BLaER1 (cell line): ENCODE measurements at regions not wholly inside any gene's neighbourhood (a gene's known extent, or its start where the extent isn't known, plus 50 kb on each side); places are given as distances from the start of the nearest gene placed in this dataset.
A peak's percentile ranks its signal among the peaks of the same experiment; 100 is the strongest.

Experiments used
- H3K27ac ChIP-seq: shearing (Covaris generic); formaldehyde crosslinking; 2 replicates; pipeline ENCODE4 v1.8.1; 2022
- H3K27me3 ChIP-seq: shearing (Covaris generic); formaldehyde crosslinking; 2 replicates; pipeline ENCODE4 v1.8.1; 2022
- H3K36me3 ChIP-seq: shearing (Covaris generic); formaldehyde crosslinking; 2 replicates; pipeline ENCODE4 v1.8.1; 2022
- H3K4me1 ChIP-seq: shearing (Covaris generic); formaldehyde crosslinking; 2 replicates; pipeline ENCODE4 v1.8.1; 2022
- H3K4me2 ChIP-seq: shearing (Covaris generic); formaldehyde crosslinking; 2 replicates; pipeline ENCODE4 v1.8.1; 2022
- H3K4me3 ChIP-seq: shearing (Covaris generic); formaldehyde crosslinking; 2 replicates; pipeline ENCODE4 v1.8.1; 2022
- H3K9ac ChIP-seq: shearing (Covaris generic); formaldehyde crosslinking; 2 replicates; pipeline ENCODE4 v1.8.1; 2022
- H3K9me3 ChIP-seq: shearing (Covaris generic); formaldehyde crosslinking; 2 replicates; pipeline ENCODE4 v1.8.1; 2022
- H4K20me1 ChIP-seq: shearing (Covaris generic); formaldehyde crosslinking; 2 replicates; pipeline ENCODE4 v1.8.1; 2022
- Cebpa-rat ChIP-seq: shearing (Covaris generic); IDR thresholded peaks from 2 replicates; pipeline ENCODE4 v1.8.1; 2022

DNA sequence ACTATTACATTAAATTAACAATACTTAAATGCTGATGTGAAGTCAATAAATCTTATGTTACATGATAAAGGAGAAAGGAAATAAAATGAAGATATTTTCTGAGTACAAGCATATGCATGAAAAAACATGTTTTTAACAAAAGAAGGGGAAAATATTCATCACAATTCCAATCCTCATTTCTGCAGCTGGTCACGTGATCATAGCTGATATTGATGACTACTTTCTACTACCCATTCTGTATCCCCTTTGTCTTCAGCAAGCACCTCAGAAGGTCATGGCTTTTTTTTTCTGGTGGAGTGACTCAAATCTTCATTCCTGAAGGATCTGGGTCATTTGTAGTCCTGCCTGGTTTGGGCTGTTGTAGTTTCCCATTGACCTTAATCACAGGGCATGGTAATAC lies 90.9 kb downstream of the CDO1 start:
- TF ChIP-seq Cebpa-rat: no peak
- Histone ChIP-seq H3K9ac (no peak overlapping the region), H3K36me3 (no peaks in the 10 kb centered on the region), H4K20me1 (no peaks in the 10 kb centered on the region), H3K27ac (no peak overlapping the region), H3K9me3 (peaks cover 15% of the 10 kb centered on the region), H3K27me3 (no peaks in the 10 kb centered on the region), H3K4me2 (no peak overlapping the region), H3K4me1 (peaks cover 14% of the 10 kb centered on the region; the same call in 1 of the 2 replicates), H3K4me3 (no peak overlapping the region)

DNA sequence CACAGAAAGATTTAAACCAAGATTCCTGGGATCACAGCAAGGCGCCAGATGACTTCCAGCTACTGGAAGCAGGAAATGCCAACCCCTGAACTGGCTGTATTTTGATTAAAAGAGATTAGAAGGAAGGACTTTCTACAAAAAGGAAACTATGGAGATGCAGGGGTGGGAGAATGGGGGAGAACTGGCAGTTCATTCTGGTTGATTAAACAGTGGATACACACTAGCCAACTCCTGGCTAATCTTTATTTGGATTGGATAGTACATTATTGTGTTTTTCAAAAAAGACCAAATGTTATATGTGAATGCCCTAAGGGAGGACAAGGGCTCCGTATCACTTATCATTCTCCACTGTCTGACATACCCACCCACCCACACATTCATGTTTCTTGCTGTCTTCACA lies 93.2 kb downstream of the CDO1 start:
- H3K27me3 ChIP-seq: no peaks in the 10 kb centered on the region
- H4K20me1 ChIP-seq: no peaks in the 10 kb centered on the region
- no peak overlapping the region for H3K27ac ChIP-seq
- H3K4me3 ChIP-seq: no peak overlapping the region
- peaks cover 14% of the 10 kb centered on the region; the same call in 1 of the 2 replicates for H3K4me1 ChIP-seq
- no peak for TF ChIP-seq Cebpa-rat
- H3K9ac ChIP-seq: no peak overlapping the region
- no peaks in the 10 kb centered on the region for H3K36me3 ChIP-seq
- H3K4me2 ChIP-seq: no peak overlapping the region
- H3K9me3 ChIP-seq: 0 out of 2 replicates have a peak, but pooled peaks cover 1% of the 10 kb centered on the region

DNA sequence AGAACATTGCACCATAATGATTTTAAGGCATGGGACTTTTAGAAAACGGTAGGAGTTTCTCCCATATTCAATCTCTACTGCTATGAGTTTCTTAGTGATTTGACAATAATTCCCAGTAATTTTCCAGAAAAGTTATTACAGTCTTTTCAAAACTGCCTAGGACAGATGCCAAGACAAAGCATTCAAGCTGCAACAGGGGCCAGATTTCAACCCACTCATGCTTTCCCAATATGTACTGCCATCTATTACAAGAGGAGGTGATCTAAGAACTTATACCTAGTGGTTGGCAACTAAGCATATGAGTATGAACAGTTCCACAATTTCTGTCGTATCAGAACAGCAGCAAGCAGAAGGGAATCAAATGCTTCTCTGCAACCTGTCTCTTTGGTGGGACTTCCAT lies 95.1 kb upstream of the TMED7 start:
- Histone ChIP-seq H3K4me3 (no peak overlapping the region), H3K4me2 (peak overlapping the region; percentile 37; the same call in 1 of the 2 replicates), H3K36me3 (no peaks in the 10 kb centered on the region), H3K4me1 (peaks cover 14% of the 10 kb centered on the region; the same call in 1 of the 2 replicates), H4K20me1 (no peaks in the 10 kb centered on the region), H3K9ac (no peak overlapping the region), H3K27ac (no peak overlapping the region), H3K9me3 (no peaks in the 10 kb centered on the region), H3K27me3 (no peaks in the 10 kb centered on the region)
- TF ChIP-seq Cebpa-rat: no peak

DNA sequence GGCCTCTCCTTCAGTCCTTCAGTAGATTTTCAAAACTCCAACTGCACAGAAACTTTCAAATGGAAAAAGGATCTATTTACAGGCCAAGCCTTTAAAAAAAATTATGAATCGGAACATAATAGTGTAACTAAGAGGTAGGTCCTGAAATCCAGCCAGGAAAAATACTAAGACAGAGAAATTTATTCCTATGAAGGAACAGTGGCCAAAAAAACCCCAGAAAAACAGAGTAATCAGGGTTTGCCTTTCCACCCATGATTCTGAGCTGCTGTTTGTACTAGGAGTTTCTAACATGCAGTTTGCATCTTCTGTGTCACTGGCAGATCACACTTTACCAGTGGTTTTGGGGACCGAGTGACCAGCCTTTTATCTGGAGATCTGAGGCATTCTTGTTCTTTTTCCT lies 93.1 kb upstream of the TMED7 start:
- no peaks in the 10 kb centered on the region for H4K20me1 ChIP-seq
- H3K4me3 ChIP-seq: no peak overlapping the region
- no peaks in the 10 kb centered on the region for H3K9me3 ChIP-seq
- H3K27ac ChIP-seq: no peak overlapping the region
- no peak overlapping the region for H3K9ac ChIP-seq
- H3K4me2 ChIP-seq: no peak overlapping the region
- no peak for TF ChIP-seq Cebpa-rat
- no peaks in the 10 kb centered on the region for H3K36me3 ChIP-seq
- no peaks in the 10 kb centered on the region for H3K27me3 ChIP-seq
- H3K4me1 ChIP-seq: peaks cover 14% of the 10 kb centered on the region; the same call in 1 of the 2 replicates

DNA sequence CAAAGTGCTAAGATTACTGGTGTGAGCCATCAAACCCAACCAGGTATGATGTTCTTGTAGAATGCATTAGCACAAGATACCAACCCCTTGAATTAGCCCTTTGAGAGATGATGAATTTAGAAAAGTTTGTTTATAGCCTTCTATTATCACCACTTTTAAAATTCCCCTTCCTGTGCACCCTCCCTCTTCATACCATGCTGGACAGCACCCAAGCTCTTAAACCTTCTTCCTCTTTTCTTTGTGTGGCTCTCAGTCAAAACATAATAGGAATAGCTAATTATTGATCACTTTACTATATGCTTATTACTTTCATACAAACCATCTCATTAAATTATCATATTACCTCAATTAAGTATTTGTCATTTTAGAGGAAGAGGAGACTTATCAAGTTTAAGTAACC lies 87.6 kb upstream of the TMED7 start:
- H3K9me3 ChIP-seq: peaks cover 12% of the 10 kb centered on the region; the same call in 1 of the 2 replicates

DNA sequence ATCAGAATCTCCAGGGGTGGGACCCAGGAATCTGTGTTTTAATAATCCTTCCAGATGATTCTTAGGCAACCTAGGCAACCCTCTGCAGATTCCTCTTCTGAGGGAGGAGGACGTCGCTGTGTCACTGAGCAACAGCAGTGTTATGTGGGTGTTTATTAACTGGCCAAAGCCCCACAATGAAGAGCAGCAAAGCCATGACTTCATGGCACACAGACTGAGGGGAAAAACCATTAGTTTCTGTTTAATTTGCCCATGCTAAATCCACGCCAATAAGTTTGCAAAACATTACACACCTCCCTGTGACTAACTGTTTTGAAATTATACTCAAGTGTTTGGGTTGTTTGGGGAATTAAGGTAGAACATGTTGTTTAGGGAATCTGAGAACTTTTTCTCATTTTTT lies 83.7 kb upstream of the TMED7 start:
- Histone ChIP-seq H3K4me3 (no peak overlapping the region), H4K20me1 (no peaks in the 10 kb centered on the region), H3K4me1 (no peaks in the 10 kb centered on the region), H3K36me3 (no peaks in the 10 kb centered on the region), H3K27ac (no peak overlapping the region), H3K27me3 (no peaks in the 10 kb centered on the region), H3K4me2 (no peak overlapping the region), H3K9ac (no peak overlapping the region), H3K9me3 (peaks cover 12% of the 10 kb centered on the region; the same call in 1 of the 2 replicates)
- TF ChIP-seq Cebpa-rat: no peak

More for the DNA sequence above, 87.6 kb upstream of the TMED7 start:
- no peaks in the 10 kb centered on the region for H3K4me1 ChIP-seq
- H3K36me3 ChIP-seq: no peaks in the 10 kb centered on the region
- H3K27ac ChIP-seq: no peak overlapping the region
- no peak overlapping the region for H3K4me3 ChIP-seq
- no peak overlapping the region for H3K9ac ChIP-seq
- H3K4me2 ChIP-seq: no peak overlapping the region
- no peaks in the 10 kb centered on the region for H3K27me3 ChIP-seq
- no peak for TF ChIP-seq Cebpa-rat
- H4K20me1 ChIP-seq: no peaks in the 10 kb centered on the region

DNA sequence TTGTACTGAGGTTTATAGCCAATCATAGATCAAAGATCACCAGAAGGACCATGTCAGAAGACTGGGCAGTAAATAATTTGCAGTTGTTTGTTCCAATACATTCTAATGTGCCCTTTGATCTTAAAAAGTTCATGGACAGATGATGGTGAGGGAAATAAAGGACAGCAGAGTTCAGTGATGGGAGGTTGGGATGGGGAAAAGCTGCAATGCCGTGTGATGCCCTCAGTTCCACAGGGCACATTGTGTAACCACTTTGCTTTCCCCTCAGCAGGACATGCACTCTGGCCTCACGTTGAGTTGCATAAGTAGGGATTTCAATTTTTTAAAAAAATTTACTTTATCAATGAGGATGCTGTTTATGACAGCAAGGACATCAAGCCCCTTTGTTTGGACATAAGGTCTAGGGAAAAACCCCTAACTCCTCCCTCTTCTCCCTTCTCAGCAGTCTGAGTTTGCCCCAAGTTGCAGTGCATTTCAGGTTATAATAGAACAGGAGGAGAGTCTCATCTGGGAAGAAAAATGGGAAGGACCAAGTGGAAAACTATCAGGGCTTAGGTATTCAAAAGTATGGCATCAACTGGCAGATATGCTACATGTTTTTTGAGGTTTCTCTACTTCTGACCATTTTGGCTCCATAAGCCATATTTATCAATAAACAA lies 83.1 kb upstream of the TMED7 start:
- no peak for TF ChIP-seq Cebpa-rat
- Histone ChIP-seq H3K27me3 (no peaks in the 10 kb centered on the region), H3K4me3 (no peak overlapping the region), H3K27ac (no peak overlapping the region), H3K36me3 (no peaks in the 10 kb centered on the region), H3K9ac (no peak overlapping the region), H3K4me2 (no peak overlapping the region), H3K4me1 (no peaks in the 10 kb centered on the region), H3K9me3 (peaks cover 12% of the 10 kb centered on the region; the same call in 1 of the 2 replicates), H4K20me1 (no peaks in the 10 kb centered on the region)

DNA sequence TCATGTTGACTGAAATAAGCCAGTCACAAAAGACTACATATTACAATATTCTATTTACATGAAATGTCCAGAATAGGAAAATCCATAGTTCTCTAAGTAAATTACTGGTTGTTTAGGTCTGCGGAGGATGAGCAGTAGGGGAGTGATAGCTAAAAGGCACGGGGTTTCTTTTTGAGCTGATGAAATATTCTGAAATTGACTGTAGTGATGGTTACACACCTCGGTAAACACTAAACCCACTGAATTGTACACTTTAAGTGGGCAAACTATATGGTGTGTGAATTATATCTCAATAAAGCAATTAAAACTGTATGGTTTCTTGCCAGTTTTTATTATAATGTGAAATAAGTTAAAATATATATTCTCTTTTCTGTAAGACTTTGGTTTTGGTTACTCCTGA lies 77.7 kb upstream of the TMED7 start:
- Histone ChIP-seq H4K20me1 (no peaks in the 10 kb centered on the region), H3K4me1 (no peaks in the 10 kb centered on the region), H3K27ac (no peak overlapping the region), H3K4me3 (no peak overlapping the region), H3K36me3 (no peaks in the 10 kb centered on the region), H3K27me3 (no peaks in the 10 kb centered on the region), H3K9me3 (no peaks in the 10 kb centered on the region), H3K9ac (no peak overlapping the region), H3K4me2 (no peak overlapping the region)
- no peak for TF ChIP-seq Cebpa-rat

DNA sequence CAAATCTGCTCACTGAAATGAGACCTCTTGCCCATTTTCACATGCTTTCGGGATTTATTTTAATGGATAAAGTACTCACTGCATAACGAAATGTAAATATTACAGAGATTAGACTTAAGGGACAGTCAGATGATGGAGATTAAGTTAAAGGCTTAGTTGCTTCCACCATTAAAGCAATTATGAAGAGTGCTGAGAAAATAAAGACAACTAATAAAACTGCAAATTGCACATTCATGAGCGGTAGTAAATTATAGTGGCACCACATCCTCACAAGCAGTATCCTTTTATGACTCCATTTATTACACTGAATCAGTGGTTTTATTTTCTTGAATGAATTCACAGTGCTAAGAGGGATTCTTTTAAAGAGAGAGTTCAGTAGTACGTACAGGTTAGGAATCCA lies 76.2 kb upstream of the TMED7 start:
- Histone ChIP-seq H3K4me1 (no peaks in the 10 kb centered on the region), H3K4me2 (no peak overlapping the region), H3K9ac (no peak overlapping the region), H3K4me3 (no peak overlapping the region), H3K36me3 (no peaks in the 10 kb centered on the region), H3K27me3 (no peaks in the 10 kb centered on the region), H3K27ac (no peak overlapping the region), H3K9me3 (no peaks in the 10 kb centered on the region), H4K20me1 (no peaks in the 10 kb centered on the region)
- TF ChIP-seq Cebpa-rat: no peak

DNA sequence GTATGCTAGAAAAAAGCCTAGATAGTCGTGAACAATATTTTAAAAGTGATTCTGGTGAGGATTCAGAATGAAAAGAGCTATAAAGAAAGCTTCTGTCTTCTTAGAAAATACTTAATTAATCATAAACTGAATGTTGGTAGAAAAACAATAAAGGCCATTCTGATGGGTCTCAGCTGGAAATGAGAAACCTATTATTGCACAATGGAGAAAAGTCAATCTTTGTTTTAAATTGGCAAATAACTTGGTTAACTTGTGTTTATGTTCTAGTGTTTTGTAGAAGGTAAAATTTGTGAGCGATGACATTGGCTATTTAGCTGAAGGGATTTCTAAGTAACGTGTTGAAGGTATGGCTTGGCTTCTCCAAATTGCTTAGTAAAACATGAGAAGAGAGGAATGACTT lies 74.1 kb upstream of the TMED7 start:
- Histone ChIP-seq H3K27me3 (no peaks in the 10 kb centered on the region), H3K9ac (no peak overlapping the region), H3K4me2 (no peak overlapping the region), H3K4me1 (no peaks in the 10 kb centered on the region), H3K4me3 (no peak overlapping the region), H3K36me3 (no peaks in the 10 kb centered on the region), H3K27ac (no peak overlapping the region), H4K20me1 (no peaks in the 10 kb centered on the region), H3K9me3 (no peaks in the 10 kb centered on the region)
- TF ChIP-seq Cebpa-rat: no peak

DNA sequence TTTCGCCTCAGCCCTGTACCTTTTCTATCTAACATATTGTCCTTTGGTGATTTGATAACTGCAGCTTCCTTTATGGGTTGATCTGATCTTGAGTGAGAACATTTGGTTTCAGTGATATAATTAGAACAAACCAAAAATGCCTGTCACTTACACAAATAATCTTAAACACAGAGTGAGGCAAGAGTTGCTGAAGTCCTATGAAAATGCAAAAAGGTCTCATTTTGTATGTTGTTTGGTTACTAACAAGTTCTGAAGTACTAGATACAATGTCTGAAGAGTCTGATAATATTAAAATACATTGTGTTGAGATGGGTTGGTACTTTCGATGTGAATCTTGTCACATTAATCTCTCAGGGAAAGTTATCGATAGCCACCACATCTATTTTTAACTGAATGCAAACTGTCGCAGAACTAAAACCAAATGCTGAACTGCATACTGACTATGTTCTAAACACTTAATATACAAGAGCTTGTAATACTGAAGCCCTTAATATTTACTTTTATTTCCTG lies 70.4 kb upstream of the TMED7 start:
- TF ChIP-seq Cebpa-rat: no peak
- H3K4me2 ChIP-seq: no peak overlapping the region
- H3K9ac ChIP-seq: no peak overlapping the region
- no peak overlapping the region for H3K4me3 ChIP-seq
- no peaks in the 10 kb centered on the region for H3K9me3 ChIP-seq
- H3K27me3 ChIP-seq: no peaks in the 10 kb centered on the region
- no peaks in the 10 kb centered on the region for H3K36me3 ChIP-seq
- no peaks in the 10 kb centered on the region for H4K20me1 ChIP-seq
- H3K27ac ChIP-seq: no peak overlapping the region
- H3K4me1 ChIP-seq: no peaks in the 10 kb centered on the region
